Choroid plexus epithelial cell (primary cell): ENCODE measurements at regions not wholly inside any gene's neighbourhood (a gene's known extent, or its start where the extent isn't known, plus 50 kb on each side); places are given as distances from the start of the nearest gene placed in this dataset.
"Not testable (repeated sequence)": the region's sequence is repeated elsewhere in the genome, so short reads cannot be mapped to it uniquely, and the experiment has no call there.

Experiments used
- DNase-seq: peaks from one replicate; pipeline ENCODE4 v3.0.0-alpha.2; 2010; ENCODE audit warnings: low read depth
- H3K4me3 ChIP-seq: 2 replicates; pipeline ENCODE4 v1.5.1; 2011; ENCODE audit warnings: low read depth, mild to moderate bottlenecking, control low read depth, low read length, moderate library complexity
- CTCF ChIP-seq: conservative IDR thresholded peaks from 2 replicates; pipeline ENCODE4 v1.5.1; 2011; ENCODE audit warnings: low read depth, mild to moderate bottlenecking, control low read depth, inconsistent platforms, low read length, moderate library complexity

GRCh38 chr16:29314292-29314934 is 92.1 kb downstream of the NPIPB11 start:
- no peak for TF ChIP-seq CTCF
- H3K4me3 ChIP-seq = no peak overlapping the region
- no peak for DNase-seq

DNA sequence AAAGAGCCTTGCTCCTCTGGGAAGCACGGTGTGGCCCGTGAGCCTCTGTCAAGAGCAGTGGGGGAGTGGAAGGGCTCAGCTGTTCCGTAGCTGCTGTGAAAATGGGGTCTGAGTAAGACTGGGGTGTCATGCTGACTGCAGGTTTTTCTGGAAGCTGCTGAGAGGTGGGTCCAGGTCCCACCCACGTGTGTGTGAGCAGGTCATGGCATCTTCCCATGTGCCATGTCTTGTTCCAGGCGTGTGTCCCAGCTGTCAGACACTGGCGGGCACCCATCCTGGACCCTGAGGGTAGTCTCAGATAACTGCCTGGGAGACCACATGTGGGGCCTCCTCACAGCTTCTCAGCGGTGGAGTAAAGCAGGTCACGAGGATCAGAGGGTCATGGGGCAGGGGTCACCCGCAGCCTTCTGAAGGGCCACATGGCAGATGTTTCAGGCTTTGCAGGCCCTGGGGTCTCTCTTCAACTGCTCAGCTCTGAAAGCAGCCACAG is 92.9 kb downstream of the NPIPB11 start:
- TF ChIP-seq CTCF = no peak
- DNase-seq = no peak
- no peak overlapping the region for H3K4me3 ChIP-seq

DNA sequence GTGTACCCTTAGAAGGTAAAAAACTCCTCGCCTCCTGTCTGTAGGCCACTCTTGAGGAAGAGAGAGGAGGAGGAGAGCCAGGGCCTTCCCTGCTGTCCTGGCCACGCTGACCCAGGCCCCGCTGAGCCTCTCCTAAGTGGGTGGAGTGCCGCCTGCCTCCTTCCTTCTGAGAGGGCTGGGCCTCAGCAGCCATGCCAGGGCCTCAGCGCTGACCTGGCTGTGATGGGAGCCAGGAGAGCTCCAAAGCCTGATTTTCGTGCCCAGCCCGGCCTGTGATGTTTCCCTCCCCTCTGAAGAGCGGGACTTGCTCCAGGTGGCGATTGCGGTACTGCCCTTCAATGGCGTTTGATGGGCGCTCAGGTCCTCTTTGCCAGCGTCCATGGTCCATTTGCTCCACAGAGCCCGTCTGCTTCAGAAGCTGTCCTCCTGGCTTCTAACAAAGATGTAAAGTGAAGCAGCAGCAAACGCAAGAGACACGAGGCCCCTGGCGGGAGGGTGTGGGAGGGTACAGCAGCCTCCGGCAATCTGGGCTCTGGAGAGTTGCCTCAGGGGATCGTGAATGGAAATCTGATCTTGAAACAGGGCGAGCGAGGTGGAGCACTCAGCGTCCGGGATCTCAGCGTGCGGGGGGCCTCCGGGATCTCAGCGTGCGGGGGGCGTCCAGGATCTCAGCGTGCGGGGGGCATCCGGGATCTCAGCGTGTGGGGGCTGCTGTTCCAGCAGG is 93.5 kb downstream of the NPIPB11 start:
- DNase-seq = peak; percentile 35
- no peak overlapping the region for H3K4me3 ChIP-seq
- peak; percentile 4 for TF ChIP-seq CTCF

DNA sequence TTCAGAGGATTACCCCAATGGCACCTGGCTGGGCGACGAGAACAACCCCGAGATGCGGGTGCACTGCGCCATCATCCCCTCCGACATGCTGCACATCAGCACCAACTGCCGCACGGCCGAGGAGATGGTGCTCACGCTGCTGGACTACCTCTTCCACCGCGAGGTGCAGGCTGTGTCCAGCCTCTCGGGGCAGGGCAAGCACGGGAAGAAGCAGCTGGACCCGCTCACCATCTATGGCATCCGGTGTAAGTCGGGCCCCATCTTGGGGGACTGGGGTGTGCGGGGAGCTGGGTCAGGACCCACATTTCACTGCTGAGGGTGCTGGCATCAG is 94.2 kb downstream of the NPIPB11 start:
- not testable (repeated sequence) for H3K4me3 ChIP-seq, DNase-seq

DNA sequence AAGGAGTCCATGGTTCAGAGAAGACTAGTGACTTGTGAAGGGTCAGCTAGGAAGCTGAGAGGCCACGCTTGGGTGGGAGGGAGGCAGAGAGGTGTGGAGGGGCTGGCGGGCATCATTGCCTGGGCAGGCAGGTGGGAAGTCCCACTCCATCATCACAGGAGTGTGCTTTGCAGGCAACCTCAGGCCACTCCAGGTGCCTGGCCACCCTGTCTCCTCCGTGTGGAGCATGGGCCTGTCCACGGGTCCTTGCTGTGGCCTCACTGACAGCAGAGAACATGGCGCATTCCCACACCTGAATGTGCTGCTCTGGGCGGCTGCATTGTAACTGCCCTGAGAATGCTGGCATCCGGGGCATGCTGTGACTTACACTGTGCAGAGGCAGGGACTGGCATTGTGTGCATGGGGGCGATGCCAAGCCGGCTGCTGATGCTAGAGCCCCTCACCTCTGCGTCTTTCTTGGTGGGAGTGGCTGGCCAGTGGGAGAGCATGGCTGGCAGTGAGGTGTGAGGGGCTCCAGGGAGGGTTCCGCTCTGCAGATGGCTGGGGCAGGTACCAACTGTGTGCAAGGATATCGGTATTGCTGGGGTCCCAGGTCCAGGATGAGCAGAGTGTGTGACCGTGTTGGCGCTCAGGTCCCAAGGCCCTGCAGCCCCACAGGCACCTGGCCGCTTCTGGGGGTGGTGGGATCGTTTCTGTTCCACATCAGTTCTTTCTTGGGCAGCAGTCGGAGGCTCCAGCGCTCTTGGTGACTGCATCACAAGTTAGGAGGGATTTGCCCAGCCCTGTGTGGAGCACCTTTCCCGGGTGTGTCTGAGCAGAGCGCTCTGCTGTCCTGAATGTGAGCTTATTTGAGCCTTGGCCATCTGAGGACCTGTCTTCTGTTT is 94.8 kb downstream of the NPIPB11 start:
- no peak for DNase-seq
- no peak for TF ChIP-seq CTCF
- H3K4me3 ChIP-seq = no peak overlapping the region

- DNase-seq = no peak
- H3K4me3 ChIP-seq = no peak overlapping the region
- TF ChIP-seq CTCF = peak; percentile 32
Observed at GRCh38 chr16:29310852-29311314, 95.6 kb downstream of the NPIPB11 start.

GRCh38 chr16:29310243-29310642 is 96.3 kb downstream of the NPIPB11 start:
- DNase-seq, H3K4me3 ChIP-seq: not testable (repeated sequence)

- not testable (repeated sequence) for DNase-seq
Observed at GRCh38 chr16:29309601-29310000, 96.9 kb downstream of the NPIPB11 start.

More at GRCh38 chr16:29309601-29310000, 96.9 kb downstream of the NPIPB11 start:
- H3K4me3 ChIP-seq = not testable (repeated sequence)
